ENCODE measurements at regions not wholly inside any gene's neighbourhood (a gene's known extent, or its start where the extent isn't known, plus 50 kb on each side); places are given as distances from the start of the nearest gene placed in this dataset.

DNA sequence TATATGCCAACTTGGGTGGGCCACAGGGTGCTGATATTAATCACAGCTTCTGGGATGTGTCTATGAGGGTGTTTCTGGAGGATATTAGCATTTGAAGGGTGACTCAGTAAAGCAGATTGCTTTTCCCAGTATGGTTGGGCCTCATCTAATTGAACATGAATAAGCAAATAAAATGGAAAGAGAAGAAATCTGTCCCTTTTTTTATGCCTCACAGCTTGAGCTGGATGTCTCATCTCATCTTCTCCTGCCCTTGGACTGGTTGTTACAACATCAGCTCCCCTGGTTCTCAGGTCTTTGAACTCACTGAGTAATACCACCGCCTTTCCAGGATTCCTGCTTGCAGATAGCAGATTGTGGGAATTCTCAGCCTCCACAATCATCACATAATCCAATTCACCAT lies 1149.2 kb downstream of the PCDH18 start:
- TF ChIP-seq, protein P1, sequence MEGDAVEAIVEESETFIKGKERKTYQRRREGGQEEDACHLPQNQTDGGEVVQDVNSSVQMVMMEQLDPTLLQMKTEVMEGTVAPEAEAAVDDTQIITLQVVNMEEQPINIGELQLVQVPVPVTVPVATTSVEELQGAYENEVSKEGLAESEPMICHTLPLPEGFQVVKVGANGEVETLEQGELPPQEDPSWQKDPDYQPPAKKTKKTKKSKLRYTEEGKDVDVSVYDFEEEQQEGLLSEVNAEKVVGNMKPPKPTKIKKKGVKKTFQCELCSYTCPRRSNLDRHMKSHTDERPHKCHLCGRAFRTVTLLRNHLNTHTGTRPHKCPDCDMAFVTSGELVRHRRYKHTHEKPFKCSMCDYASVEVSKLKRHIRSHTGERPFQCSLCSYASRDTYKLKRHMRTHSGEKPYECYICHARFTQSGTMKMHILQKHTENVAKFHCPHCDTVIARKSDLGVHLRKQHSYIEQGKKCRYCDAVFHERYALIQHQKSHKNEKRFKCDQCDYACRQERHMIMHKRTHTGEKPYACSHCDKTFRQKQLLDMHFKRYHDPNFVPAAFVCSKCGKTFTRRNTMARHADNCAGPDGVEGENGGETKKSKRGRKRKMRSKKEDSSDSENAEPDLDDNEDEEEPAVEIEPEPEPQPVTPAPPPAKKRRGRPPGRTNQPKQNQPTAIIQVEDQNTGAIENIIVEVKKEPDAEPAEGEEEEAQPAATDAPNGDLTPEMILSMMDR (IDR thresholded peaks at IDR 0.05): no peak
- TF ChIP-seq ZFX (IDR thresholded peaks at IDR 0.05; ENCODE audit: borderline replicate concordance): no peak
